ENCODE measurements at regions not wholly inside any gene's neighbourhood (a gene's known extent, or its start where the extent isn't known, plus 50 kb on each side); places are given as distances from the start of the nearest gene placed in this dataset.
"Not testable (repeated sequence)": the region's sequence is repeated elsewhere in the genome, so short reads cannot be mapped to it uniquely, and the experiment has no call there.

DNA sequence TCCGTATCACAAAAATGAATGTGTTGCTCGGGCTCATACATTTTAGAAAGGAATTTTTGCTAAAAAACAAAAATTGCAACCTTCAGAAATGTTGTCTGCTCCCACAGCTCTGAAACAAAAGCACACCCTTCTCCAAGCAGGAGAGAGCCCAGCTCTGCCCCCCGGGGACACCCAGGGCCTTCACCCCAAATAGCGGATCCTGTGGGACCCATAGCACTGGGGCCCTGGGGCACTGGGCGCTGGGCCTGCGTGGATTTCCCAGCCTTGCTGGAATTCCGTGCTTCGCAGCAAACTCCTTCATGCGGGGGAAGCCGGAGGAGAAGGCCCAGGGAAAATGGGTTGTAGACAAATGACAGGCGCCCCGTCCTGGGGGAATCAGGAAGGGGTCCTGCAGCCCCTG lies 50.5 kb upstream of the SFSWAP start:
- TF ChIP-seq, protein P1, sequence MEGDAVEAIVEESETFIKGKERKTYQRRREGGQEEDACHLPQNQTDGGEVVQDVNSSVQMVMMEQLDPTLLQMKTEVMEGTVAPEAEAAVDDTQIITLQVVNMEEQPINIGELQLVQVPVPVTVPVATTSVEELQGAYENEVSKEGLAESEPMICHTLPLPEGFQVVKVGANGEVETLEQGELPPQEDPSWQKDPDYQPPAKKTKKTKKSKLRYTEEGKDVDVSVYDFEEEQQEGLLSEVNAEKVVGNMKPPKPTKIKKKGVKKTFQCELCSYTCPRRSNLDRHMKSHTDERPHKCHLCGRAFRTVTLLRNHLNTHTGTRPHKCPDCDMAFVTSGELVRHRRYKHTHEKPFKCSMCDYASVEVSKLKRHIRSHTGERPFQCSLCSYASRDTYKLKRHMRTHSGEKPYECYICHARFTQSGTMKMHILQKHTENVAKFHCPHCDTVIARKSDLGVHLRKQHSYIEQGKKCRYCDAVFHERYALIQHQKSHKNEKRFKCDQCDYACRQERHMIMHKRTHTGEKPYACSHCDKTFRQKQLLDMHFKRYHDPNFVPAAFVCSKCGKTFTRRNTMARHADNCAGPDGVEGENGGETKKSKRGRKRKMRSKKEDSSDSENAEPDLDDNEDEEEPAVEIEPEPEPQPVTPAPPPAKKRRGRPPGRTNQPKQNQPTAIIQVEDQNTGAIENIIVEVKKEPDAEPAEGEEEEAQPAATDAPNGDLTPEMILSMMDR (IDR thresholded peaks at IDR 0.05; ENCODE audit: poor library complexity): not testable (repeated sequence)
- not testable (repeated sequence) for TF ChIP-seq EZH2 (IDR thresholded peaks at IDR 0.05; ENCODE audit: borderline replicate concordance); EZH2phosphoT487 (IDR thresholded peaks at IDR 0.05; ENCODE audit: low read depth, severe bottlenecking, unreplicated experiment)
